Lower leg skin (tissue), 3 donors: ENCODE measurements at regions not wholly inside any gene's neighbourhood (a gene's known extent, or its start where the extent isn't known, plus 50 kb on each side); places are given as distances from the start of the nearest gene placed in this dataset.

Experiments used
- CTCF ChIP-seq, 3 donors: fragments of 450-650 bp; IDR thresholded peaks; one replicate each; pipeline ENCODE4 v1.5.1; 2016; ENCODE audit warnings: antibody characterized with exemption in 3 of 3, mild to moderate bottlenecking in 3 of 3, moderate library complexity in 2 of 3
- POLR2A ChIP-seq, 2 donors: fragments of 450-650 bp; IDR thresholded peaks; one replicate each; pipeline ENCODE4 v1.6.1; 2016 to 2017; ENCODE audit warnings: antibody characterized with exemption in 2 of 2, mild to moderate bottlenecking in 1 of 2, moderate library complexity in 1 of 2

GRCh38 chr15:77720655-77721054 lies 87.9 kb upstream of the LINGO1 start:
- TF ChIP-seq POLR2A (IDR thresholded peaks at IDR 0.05) (no peak), CTCF (IDR thresholded peaks at IDR 0.05) (no peak)
